HepG2 (cell line): ENCODE measurements at regions not wholly inside any gene's neighbourhood (a gene's known extent, or its start where the extent isn't known, plus 50 kb on each side); places are given as distances from the start of the nearest gene placed in this dataset.

Experiments used
- ATAC-seq: fragments of 200-7000 bp; cut with Tn5 transposase; 3 replicates; pipeline ENCODE4 v1.9.1; 2020; ENCODE audit warnings: mild to moderate bottlenecking, moderate library complexity
- BruUV-seq: library from RNA; stranded (reverse); fragments of 400-500 nt; replicated peaks from 2 replicates; lab custom pipeline; 2021; lab: Mats Ljungman, UMichigan
- CTCF ChIA-PET: fragments of 300-600 bp; formaldehyde crosslinking; extraction: SDS; loops from one replicate; lab custom pipeline; 2021; ENCODE audit warnings: low total read pairs, inconsistent platforms, low intra/inter-chr PET ratio; lab: Yijun Ruan, JAX
- POLR2A ChIA-PET: fragments of 350-600 bp; sonication (Branson Sonifier 250); formaldehyde crosslinking; loops from one replicate; lab custom pipeline; 2020; ENCODE audit warnings: antibody characterized with exemption, inconsistent platforms; lab: Yijun Ruan, JAX
- DNase-seq: peaks from one replicate; pipeline ENCODE4 v3.0.0-alpha.2; 2015; ENCODE audit warnings: low spot score
- FAIRE-seq: peaks from 3 replicates; lab custom pipeline; 2011; peaks lifted over from hg19 to GRCh38; lab: Jason Lieb, UNC
- H2AFZ ChIP-seq: one replicate; pipeline ENCODE4 v1.6.1; 2011; ENCODE audit warnings: low read length, inconsistent platforms
- H3K27ac ChIP-seq: fragments of 300-600 bp; 3 replicates; pipeline ENCODE4 v1.8.0; 2011; ENCODE audit warnings: mixed run types, mild to moderate bottlenecking, mixed read lengths, low read length, inconsistent platforms; ENCODE audit not compliant: insufficient read depth; ENCODE audit errors: extremely low read length
- H3K27me3 ChIP-seq, 2 experiments: fragments of 200-600 bp in 1 of 2; 2 replicates in 1 of 2; 3 replicates in 1 of 2; pipeline versions ENCODE4 v1.6.0 to v1.8.0; 2011; ENCODE audit warnings: low read length in 2 of 2, mild to moderate bottlenecking in 2 of 2, moderate library complexity in 2 of 2, inconsistent platforms in 1 of 2; ENCODE audit not compliant: insufficient read depth in 2 of 2, control insufficient read depth in 1 of 2
- H3K36me3 ChIP-seq, 2 experiments: fragments of 200-600 bp in 1 of 2; replicated peaks in 1 of 2; 2 replicates in 1 of 2; 3 replicates in 1 of 2; pipeline versions ENCODE4 v1.5.1 to v1.8.0; 2011; ENCODE audit warnings: low read length in 2 of 2, inconsistent platforms in 1 of 2; ENCODE audit not compliant: insufficient read depth in 2 of 2, control insufficient read depth in 1 of 2
- H3K4me1 ChIP-seq: 2 replicates; pipeline ENCODE4 v1.5.1; 2012; ENCODE audit warnings: low read length, inconsistent platforms; ENCODE audit not compliant: insufficient read depth
- H3K4me2 ChIP-seq: 2 replicates; pipeline ENCODE4 v1.6.0; 2011; ENCODE audit warnings: low read depth, low read length, inconsistent platforms
- H3K4me3 ChIP-seq, 3 experiments: fragments of 200-600 bp in 1 of 3; sonication (generic), shearing (Covaris generic) in 1 of 3; replicated peaks in 1 of 3; 2 replicates each; pipeline ENCODE4 v1.5.1; 2011 to 2016; ENCODE audit warnings: low read length in 3 of 3, inconsistent platforms in 2 of 3, low read depth in 2 of 3, mild to moderate bottlenecking in 2 of 3, control low read depth in 1 of 3, mixed read lengths in 1 of 3; ENCODE audit not compliant: insufficient read depth in 1 of 3
- H3K79me2 ChIP-seq: one replicate; pipeline ENCODE4 v1.6.1; 2011; ENCODE audit warnings: low read length, inconsistent platforms; ENCODE audit not compliant: insufficient read depth
- H3K9ac ChIP-seq: 2 replicates; pipeline ENCODE4 v1.6.0; 2011; ENCODE audit warnings: mild to moderate bottlenecking, low read depth, low read length, inconsistent platforms; ENCODE audit not compliant: insufficient read depth
- H3K9me3 ChIP-seq: 2 replicates; pipeline ENCODE4 v1.5.1; 2012; ENCODE audit warnings: mild to moderate bottlenecking, low read length
- H4K20me1 ChIP-seq: 2 replicates; pipeline ENCODE4 v1.6.0; 2011; ENCODE audit warnings: inconsistent platforms, mild to moderate bottlenecking, low read length, moderate library complexity; ENCODE audit not compliant: insufficient read depth
- GLI4 ChIP-seq: sonication (generic); formaldehyde crosslinking; IDR thresholded peaks from 2 replicates; pipeline ENCODE4 v1.5.1; 2020; ENCODE audit warnings: missing genetic modification reagents, mild to moderate bottlenecking, moderate library complexity, borderline replicate concordance
- GTF2F1 ChIP-seq: fragments of 150-350 bp; IDR thresholded peaks from 2 replicates; pipeline ENCODE4 v1.6.1; 2014; ENCODE audit warnings: low read length
- HNF4G ChIP-seq, 2 experiments: sonication (generic) in 1 of 2; formaldehyde crosslinking in 1 of 2; IDR thresholded peaks; 2 replicates each; pipeline versions ENCODE4 v1.4.0 to v1.6.1; 2011 to 2020; ENCODE audit warnings: borderline replicate concordance in 2 of 2, low read depth in 2 of 2, mild to moderate bottlenecking in 2 of 2, low read length in 1 of 2, missing genetic modification reagents in 1 of 2, moderate library complexity in 1 of 2
- MXI1 ChIP-seq: IDR thresholded peaks from 3 replicates; pipeline ENCODE4 v1.6.1; 2012; ENCODE audit warnings: low read depth, low read length, inconsistent platforms, borderline replicate concordance
- SNAPC2 ChIP-seq: sonication (generic); formaldehyde crosslinking; IDR thresholded peaks from 2 replicates; pipeline ENCODE4 v1.8.1; 2022; ENCODE audit warnings: mild to moderate bottlenecking, missing genetic modification reagents
- TARDBP ChIP-seq: sonication (generic); formaldehyde crosslinking; IDR thresholded peaks from 2 replicates; pipeline ENCODE4 v1.8.0; 2022; ENCODE audit warnings: mild to moderate bottlenecking, missing genetic modification reagents
- ZNF264 ChIP-seq: sonication (generic); formaldehyde crosslinking; IDR thresholded peaks from 2 replicates; pipeline ENCODE4 v1.4.0; 2020; ENCODE audit warnings: missing genetic modification reagents
- ZNF292 ChIP-seq: sonication (generic); formaldehyde crosslinking; IDR thresholded peaks from 2 replicates; pipeline ENCODE4 v1.8.1; 2022; ENCODE audit warnings: mild to moderate bottlenecking, low read depth, missing genetic modification reagents, borderline replicate concordance
- ZNF609 ChIP-seq: sonication (generic); formaldehyde crosslinking; IDR thresholded peaks from 2 replicates; pipeline ENCODE4 v1.4.0; 2020; ENCODE audit warnings: mild to moderate bottlenecking, missing genetic modification reagents, borderline replicate concordance
- ZNF678 ChIP-seq: sonication (generic); formaldehyde crosslinking; IDR thresholded peaks from 2 replicates; pipeline ENCODE4 v1.4.0; 2020; ENCODE audit warnings: mild to moderate bottlenecking, missing genetic modification reagents
- ZNF839 ChIP-seq: sonication (generic); formaldehyde crosslinking; IDR thresholded peaks from 2 replicates; pipeline ENCODE4 v1.4.0; 2020; ENCODE audit warnings: missing genetic modification reagents, mild to moderate bottlenecking, borderline replicate concordance
- WGBS: methylation state at CpG from one replicate; pipeline ENCODE4 v1.1.6; 2017; ENCODE audit warnings: low lambda C conversion rate; 5-methylcytosine and 5-hydroxymethylcytosine counted together
- in situ Hi-C: cut with HindIII; loops from 2 replicates; pipeline ENCODE4 v1.10.0; 2017; ENCODE audit warnings: low pct_unique_long_range_greater_than_20kb; ENCODE audit not compliant: extremely low pct_ligation_motif_present
- intact Hi-C: fragments of 100-400 bp; cut with micrococcal nuclease; formaldehyde crosslinking; loops from one replicate; pipeline ENCODE4 v1.10.0; 2022; ENCODE audit not compliant: unreplicated experiment
- TF ChIP-seq, protein P1 (sequence below): sonication (generic); formaldehyde crosslinking; conservative IDR thresholded peaks from 2 replicates; pipeline ENCODE4 v1.8.0; 2022; ENCODE audit warnings: mild to moderate bottlenecking, moderate library complexity, missing genetic modification reagents
- TF ChIP-seq, protein P2 (sequence below): sonication (generic); formaldehyde crosslinking; IDR thresholded peaks from 2 replicates; pipeline ENCODE4 v1.5.0; 2020; ENCODE audit warnings: mild to moderate bottlenecking, missing genetic modification reagents, moderate library complexity

DNA sequence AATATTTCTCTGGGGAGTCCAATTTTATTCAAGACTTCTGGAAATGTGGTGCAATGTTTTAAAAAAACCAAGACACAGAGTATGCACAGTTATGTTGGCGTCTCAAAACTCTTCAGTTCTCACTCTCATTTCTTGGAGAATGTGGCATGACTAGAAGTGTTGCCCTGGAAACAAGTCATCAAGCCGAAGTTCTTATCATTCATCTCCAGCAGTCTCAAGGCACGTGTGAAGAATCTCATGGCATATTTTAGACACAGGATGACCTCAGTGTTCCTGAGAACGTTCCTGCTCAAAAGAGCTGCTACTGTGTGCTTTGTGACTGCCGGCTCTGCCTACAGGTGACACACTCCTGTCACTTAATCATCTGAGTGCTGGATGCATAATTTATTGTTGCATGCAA, 147.4 kb upstream of the IRX4 start:
- CTCF ChIA-PET, result no interaction called here
- intact Hi-C loops, result no loop called here
- H3K36me3 ChIP-seq, result no peaks in the 10 kb centered on the region
- H3K27me3 ChIP-seq, result peaks cover 3 to 23% of the 10 kb centered on the region in 2 experiments; a peak in 3 of 5 replicates
- DNase-seq (no peak), FAIRE-seq (no peak)
- H3K4me2 ChIP-seq, result no peak overlapping the region
- no peak for TF ChIP-seq ZNF292 (CRISPR knock-in tag)
- no peak for TF ChIP-seq GTF2F1
- no peak for TF ChIP-seq ZNF264 (CRISPR knock-in tag)
- TF ChIP-seq ZNF678 (CRISPR knock-in tag), result no peak
- no peak for TF ChIP-seq HNF4G (IDR thresholded peaks at IDR 0.05; ENCODE audit: borderline replicate concordance, low read depth, low read length)
- no peak for TF ChIP-seq HNF4G (CRISPR knock-in tag; IDR thresholded peaks at IDR 0.05; ENCODE audit: borderline replicate concordance, low read depth)
- TF ChIP-seq MXI1, result no peak
- TF ChIP-seq TARDBP (CRISPR knock-in tag), result no peak
- no peak for TF ChIP-seq GLI4 (CRISPR knock-in tag)
- TF ChIP-seq, protein P1, sequence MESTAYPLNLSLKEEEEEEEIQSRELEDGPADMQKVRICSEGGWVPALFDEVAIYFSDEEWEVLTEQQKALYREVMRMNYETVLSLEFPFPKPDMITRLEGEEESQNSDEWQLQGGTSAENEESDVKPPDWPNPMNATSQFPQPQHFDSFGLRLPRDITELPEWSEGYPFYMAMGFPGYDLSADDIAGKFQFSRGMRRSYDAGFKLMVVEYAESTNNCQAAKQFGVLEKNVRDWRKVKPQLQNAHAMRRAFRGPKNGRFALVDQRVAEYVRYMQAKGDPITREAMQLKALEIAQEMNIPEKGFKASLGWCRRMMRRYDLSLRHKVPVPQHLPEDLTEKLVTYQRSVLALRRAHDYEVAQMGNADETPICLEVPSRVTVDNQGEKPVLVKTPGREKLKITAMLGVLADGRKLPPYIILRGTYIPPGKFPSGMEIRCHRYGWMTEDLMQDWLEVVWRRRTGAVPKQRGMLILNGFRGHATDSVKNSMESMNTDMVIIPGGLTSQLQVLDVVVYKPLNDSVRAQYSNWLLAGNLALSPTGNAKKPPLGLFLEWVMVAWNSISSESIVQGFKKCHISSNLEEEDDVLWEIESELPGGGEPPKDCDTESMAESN, result no peak
- TF ChIP-seq ZNF609 (CRISPR knock-in tag), result no peak
- no peak for TF ChIP-seq ZNF839 (CRISPR knock-in tag)
- no peak for TF ChIP-seq SNAPC2 (CRISPR knock-in tag)
- TF ChIP-seq, protein P2, sequence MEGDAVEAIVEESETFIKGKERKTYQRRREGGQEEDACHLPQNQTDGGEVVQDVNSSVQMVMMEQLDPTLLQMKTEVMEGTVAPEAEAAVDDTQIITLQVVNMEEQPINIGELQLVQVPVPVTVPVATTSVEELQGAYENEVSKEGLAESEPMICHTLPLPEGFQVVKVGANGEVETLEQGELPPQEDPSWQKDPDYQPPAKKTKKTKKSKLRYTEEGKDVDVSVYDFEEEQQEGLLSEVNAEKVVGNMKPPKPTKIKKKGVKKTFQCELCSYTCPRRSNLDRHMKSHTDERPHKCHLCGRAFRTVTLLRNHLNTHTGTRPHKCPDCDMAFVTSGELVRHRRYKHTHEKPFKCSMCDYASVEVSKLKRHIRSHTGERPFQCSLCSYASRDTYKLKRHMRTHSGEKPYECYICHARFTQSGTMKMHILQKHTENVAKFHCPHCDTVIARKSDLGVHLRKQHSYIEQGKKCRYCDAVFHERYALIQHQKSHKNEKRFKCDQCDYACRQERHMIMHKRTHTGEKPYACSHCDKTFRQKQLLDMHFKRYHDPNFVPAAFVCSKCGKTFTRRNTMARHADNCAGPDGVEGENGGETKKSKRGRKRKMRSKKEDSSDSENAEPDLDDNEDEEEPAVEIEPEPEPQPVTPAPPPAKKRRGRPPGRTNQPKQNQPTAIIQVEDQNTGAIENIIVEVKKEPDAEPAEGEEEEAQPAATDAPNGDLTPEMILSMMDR, result no peak
- TF ChIP-seq, all 625 proteins: peak for 0
- in situ Hi-C loops, result no loop called here
- Histone ChIP-seq H4K20me1 (no peaks in the 10 kb centered on the region), H3K27ac (no peak overlapping the region), H3K79me2 (no peaks in the 10 kb centered on the region), H3K9me3 (no peaks in the 10 kb centered on the region), H3K4me1 (no peaks in the 10 kb centered on the region), H3K4me3 (no peak overlapping the region), H2AFZ (no peak overlapping the region), H3K9ac (no peak overlapping the region)
- WGBS, result 4% methylated on average over 3 of the region's 5 CpGs
- BruUV-seq, result no TSS peak
- POLR2A ChIA-PET, result no interaction called here
- ATAC-seq, result no peak
